ENCODE measurements at regions not wholly inside any gene's neighbourhood (a gene's known extent, or its start where the extent isn't known, plus 50 kb on each side); places are given as distances from the start of the nearest gene placed in this dataset.

DNA sequence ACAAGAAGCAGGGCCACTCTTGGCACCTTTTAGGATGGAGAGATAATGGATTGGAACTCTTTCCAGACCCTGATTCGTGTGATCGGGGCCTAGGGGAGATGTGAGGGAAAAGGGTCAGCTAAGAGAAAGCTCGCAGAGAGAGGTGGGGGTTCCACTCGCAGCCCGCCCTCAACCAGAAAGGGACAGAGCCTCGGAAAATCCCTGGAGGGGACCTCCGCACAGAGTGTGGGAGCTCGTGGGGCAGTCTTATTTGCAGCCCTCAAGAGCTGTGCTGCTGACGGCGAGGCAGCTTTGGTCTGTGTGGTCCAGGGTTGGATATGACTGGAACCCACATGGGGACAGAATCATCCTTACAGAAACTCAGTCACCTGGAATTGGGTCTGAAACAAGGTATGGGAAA lies 184.3 kb upstream of the PMEPA1 start:
- H2BK5ac ChIP-seq (ENCODE audit: low read depth, low read length, poor library complexity, severe bottlenecking), result no peak overlapping the region
- WGBS, 2 experiments (ENCODE audit: extremely low coverage in 2 of 2, insufficient read length in 1 of 2), result 90% methylated on average over 2 of the region's 10 CpGs; no CpG with 5 or more reads in 1 of the 2 experiments
- no peak overlapping the region for H3K9ac ChIP-seq (ENCODE audit: low read depth, low read length)
- H4K5ac ChIP-seq (ENCODE audit: low read depth, low read length), result no peak overlapping the region
- H2BK120ac ChIP-seq (ENCODE audit: low read depth, low read length), result no peak overlapping the region
- H3K18ac ChIP-seq (ENCODE audit: low read depth, low read length), result no peak overlapping the region
- no peaks in the 10 kb centered on the region for H3K9me3 ChIP-seq (ENCODE audit: control insufficient read depth, insufficient read depth, low read length)
- H3K27ac ChIP-seq (ENCODE audit: insufficient read depth, low read length), result no peak overlapping the region
- no peak overlapping the region for H3K4me2 ChIP-seq (ENCODE audit: low read depth, low read length)
- dilution Hi-C loops (cut with HindIII; ENCODE audit: low sequenced_read_pairs, unreplicated experiment) (no loop called here), in situ Hi-C loops (cut with MboI; ENCODE audit: low sequenced_read_pairs) (no loop called here), intact Hi-C loops (cut with micrococcal nuclease) (no loop called here)
- H3K23ac ChIP-seq (ENCODE audit: low read depth, low read length), result no peak overlapping the region
- ATAC-seq (ENCODE audit: low read depth) (no peak), DNase-seq (no peak)
- no peaks in the 10 kb centered on the region for H3K9me1 ChIP-seq (ENCODE audit: insufficient read depth, low read length)
- no peak overlapping the region for H3K56ac ChIP-seq (ENCODE audit: extremely low read depth, insufficient read depth, low read length)
- ChIA-PET POLR2A (ENCODE audit: unreplicated experiment) (no interaction called here), CTCF (no interaction called here)
- no peak overlapping the region for H2AK9ac ChIP-seq (replicated peaks; ENCODE audit: low read depth, low read length, poor library complexity)
- H3K4ac ChIP-seq (ENCODE audit: low read depth, low read length), result no peak overlapping the region
- H2BK20ac ChIP-seq (ENCODE audit: low read depth, low read length), result no peak overlapping the region
- no peak overlapping the region for H2AFZ ChIP-seq (replicated peaks; ENCODE audit: low read length, poor library complexity)
- BruUV-seq (replicated peaks), result no TSS peak
- H4K8ac ChIP-seq (ENCODE audit: low read depth in 2 of 2, low read length in 2 of 2), result no peak overlapping the region
- peaks cover 4% of the 10 kb centered on the region for H3K27me3 ChIP-seq (ENCODE audit: control insufficient read depth, insufficient read depth, low read length)
- no peak overlapping the region for H3K4me3 ChIP-seq (ENCODE audit: insufficient read depth, low read depth, low read length)
- no peaks in the 10 kb centered on the region for H3K4me1 ChIP-seq (ENCODE audit: control insufficient read depth, insufficient read depth, low read length)
- H3K79me1 ChIP-seq (ENCODE audit: low read depth in 1 of 2, low read length in 2 of 2), result no peaks in the 10 kb centered on the region
- no peak overlapping the region for H2AK5ac ChIP-seq (ENCODE audit: low read depth, low read length)
- H2BK15ac ChIP-seq (ENCODE audit: low read depth, low read length), result no peak overlapping the region
- TF ChIP-seq RFX5 (IDR thresholded peaks at IDR 0.05; ENCODE audit: low read depth, low read length), result no peak
- TF ChIP-seq POLR2A (IDR thresholded peaks at IDR 0.05; ENCODE audit: low read depth, low read length), result no peak
- TF ChIP-seq RCOR1 (IDR thresholded peaks at IDR 0.05; ENCODE audit: insufficient replicate concordance, low read length), result no peak
- TF ChIP-seq, protein P1, sequence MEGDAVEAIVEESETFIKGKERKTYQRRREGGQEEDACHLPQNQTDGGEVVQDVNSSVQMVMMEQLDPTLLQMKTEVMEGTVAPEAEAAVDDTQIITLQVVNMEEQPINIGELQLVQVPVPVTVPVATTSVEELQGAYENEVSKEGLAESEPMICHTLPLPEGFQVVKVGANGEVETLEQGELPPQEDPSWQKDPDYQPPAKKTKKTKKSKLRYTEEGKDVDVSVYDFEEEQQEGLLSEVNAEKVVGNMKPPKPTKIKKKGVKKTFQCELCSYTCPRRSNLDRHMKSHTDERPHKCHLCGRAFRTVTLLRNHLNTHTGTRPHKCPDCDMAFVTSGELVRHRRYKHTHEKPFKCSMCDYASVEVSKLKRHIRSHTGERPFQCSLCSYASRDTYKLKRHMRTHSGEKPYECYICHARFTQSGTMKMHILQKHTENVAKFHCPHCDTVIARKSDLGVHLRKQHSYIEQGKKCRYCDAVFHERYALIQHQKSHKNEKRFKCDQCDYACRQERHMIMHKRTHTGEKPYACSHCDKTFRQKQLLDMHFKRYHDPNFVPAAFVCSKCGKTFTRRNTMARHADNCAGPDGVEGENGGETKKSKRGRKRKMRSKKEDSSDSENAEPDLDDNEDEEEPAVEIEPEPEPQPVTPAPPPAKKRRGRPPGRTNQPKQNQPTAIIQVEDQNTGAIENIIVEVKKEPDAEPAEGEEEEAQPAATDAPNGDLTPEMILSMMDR (conservative IDR thresholded peaks at IDR 0.05; ENCODE audit: low read depth, low read length), result no peak
- TF ChIP-seq FOS (IDR thresholded peaks at IDR 0.05; ENCODE audit: low read depth, low read length), result no peak
- TF ChIP-seq BHLHE40 (IDR thresholded peaks at IDR 0.05; ENCODE audit: low read depth, low read length), result no peak
- no peak for TF ChIP-seq CHD1 (IDR thresholded peaks at IDR 0.05; ENCODE audit: low read depth, low read length)
- no peak for TF ChIP-seq CEBPB (IDR thresholded peaks at IDR 0.05; ENCODE audit: low read depth, low read length)
- H4K20me1 ChIP-seq (ENCODE audit: insufficient read depth, low read length), result no peaks in the 10 kb centered on the region
- no peak overlapping the region for H4K91ac ChIP-seq (ENCODE audit: insufficient read depth, low read depth, low read length)
- H3K14ac ChIP-seq (replicated peaks; ENCODE audit: low read depth, low read length), result no peak overlapping the region
- H3K36me3 ChIP-seq (ENCODE audit: control insufficient read depth, insufficient read depth, low read length), result no peaks in the 10 kb centered on the region

Measured in IMR-90 (cell line).